NCI-H2029 (cell line): ENCODE measurements at regions not wholly inside any gene's neighbourhood (a gene's known extent, or its start where the extent isn't known, plus 50 kb on each side); places are given as distances from the start of the nearest gene placed in this dataset.

ENCODE experiments used
- DNase-seq: peaks from one replicate; lab custom pipeline; 2025; lab: John Stamatoyannopoulos, UW

DNA sequence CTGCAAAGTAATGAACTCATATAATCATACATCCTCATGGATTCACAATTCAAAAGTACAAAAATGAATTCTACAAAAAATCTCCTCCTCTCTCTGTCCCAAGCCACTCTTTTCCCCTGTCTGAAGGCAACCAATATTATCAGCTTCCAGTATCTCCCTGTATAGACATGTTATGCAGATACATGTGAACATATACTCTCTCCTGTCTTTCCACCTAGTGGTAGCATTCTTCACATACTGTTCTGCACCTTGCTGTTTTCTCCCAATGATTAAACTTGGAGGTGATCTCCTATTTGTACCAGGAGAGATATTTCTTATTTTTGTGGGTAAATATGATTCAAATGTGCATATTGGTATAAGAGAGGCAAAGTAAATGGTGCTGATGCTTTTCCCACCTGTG is 416.4 kb downstream of the EPM2A start:
- no peak for DNase-seq

GRCh38 chr6:145319605-145320004 is 415.7 kb downstream of the EPM2A start:
- DNase-seq: no peak

- no peak for DNase-seq
Observed at GRCh38 chr6:145323646-145324045, 411.7 kb downstream of the EPM2A start.

DNA sequence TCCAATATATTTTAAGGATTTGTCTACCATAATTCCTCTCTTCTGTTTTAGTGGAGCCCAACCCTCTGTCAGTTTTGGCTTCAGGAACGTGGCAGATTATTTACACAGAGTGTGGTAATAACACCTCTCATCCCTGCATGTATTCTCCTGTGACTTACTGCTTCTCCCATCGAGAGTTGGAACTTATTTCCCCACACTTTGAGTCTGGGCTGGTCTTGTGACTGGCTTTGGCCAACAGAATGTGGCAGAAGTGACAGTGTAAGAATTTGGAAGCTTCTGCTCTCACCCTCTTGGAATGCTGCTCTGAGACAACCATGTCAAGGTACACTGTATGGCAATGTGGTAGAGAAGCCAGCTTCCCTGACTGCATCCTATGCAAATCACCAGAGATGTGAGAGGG is 407.7 kb downstream of the EPM2A start:
- DNase-seq: no peak

DNA sequence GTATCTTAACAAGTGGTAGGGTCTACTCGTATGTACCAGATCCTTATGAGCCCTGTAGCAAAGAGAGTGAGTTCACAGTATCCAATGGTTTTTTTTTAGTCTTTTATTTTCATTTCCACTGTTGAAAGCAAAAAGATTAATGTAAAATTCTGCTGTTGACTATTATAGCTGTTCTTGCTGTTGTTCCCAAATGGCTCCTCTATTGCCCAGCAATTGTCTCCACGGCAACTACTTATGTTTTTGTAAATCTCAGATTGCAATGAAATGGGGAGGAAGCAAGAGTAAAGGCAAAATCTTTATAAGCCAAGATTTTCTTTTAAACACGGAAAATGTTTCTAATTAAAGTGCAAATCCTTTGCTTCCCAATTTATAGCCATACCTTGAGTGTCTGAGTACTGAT is 406.1 kb downstream of the EPM2A start:
- DNase-seq: no peak

- no peak for DNase-seq
Observed at GRCh38 chr6:145331066-145331465, 404.3 kb downstream of the EPM2A start.

- no peak for DNase-seq
Observed at GRCh38 chr6:145332011-145332410, 403.3 kb downstream of the EPM2A start.

GRCh38 chr6:145336119-145336518 is 399.2 kb downstream of the EPM2A start:
- no peak for DNase-seq

DNA sequence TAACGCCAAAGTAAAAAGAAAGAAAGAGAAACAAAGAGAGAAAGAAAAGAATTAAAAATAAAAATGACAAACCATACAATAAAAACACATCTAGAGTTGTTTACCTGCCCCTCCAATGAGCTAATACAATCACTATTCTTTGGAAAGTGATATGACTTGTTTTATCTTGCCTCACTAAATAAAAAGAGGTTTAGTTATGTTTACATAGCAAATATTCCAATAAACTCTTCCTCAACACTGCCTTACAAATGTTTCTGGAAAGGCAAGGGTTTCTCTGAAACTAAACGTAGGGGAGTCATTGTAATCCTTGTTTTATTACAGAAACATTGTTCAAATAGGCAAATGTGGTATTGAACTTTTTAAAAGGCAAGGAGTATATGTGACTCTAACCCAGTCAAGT is 396.2 kb downstream of the EPM2A start:
- no peak for DNase-seq

DNA sequence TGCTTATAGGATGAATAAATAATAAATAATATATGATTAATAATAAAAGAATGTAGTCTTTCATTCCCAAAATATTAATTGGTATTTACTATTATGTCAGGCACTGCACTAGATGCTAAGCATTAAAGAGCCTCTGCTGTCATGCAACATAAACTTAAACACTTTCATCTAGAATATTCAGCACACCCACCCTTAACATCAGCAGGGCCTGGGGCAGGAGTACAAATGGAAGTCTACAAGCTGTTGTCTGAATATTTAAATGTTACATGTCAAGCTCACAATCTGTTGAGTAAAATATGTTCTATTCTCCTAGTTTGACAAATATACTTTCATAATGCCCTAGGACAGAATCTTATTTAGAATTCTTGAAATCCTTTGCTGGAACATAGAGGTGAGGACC is 395.1 kb downstream of the EPM2A start:
- DNase-seq: no peak

DNA sequence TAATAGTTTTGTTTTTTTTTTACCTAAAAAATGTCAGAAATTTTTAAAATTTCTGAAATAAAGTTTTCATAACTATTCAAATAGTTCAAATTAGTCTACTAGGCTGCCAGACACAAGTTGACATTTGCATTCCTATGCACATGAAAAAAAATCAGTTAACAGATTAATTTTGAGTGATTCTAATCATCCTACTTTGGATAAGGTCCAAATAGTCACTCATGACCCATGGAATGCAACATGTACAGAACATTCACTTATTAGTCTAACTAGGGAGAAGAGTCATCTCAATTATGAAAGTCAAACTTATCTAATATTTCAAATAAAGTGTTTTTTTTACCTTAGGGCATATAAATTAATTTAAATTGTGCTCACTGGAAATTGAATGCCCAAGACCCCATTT is 390.2 kb downstream of the EPM2A start:
- DNase-seq: no peak

DNA sequence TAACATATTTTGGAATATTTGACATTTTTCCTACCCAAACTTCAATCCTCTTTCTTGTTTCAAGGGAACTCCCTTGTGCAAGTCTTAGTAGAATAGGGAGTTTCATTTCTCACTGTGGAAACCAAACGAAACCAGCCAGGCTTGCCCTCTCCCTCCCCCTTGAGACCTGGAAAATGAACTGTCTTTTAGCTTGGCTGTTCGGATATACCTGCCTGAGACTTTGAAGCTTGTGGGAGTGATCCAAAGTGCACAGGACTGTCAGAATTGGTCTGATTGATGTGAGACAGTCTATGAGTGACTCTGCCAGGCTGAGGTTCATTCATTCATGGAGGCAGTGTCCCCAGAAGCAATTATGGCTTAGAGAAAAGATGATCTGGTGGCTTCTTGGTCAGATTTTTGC is 388.1 kb downstream of the EPM2A start:
- DNase-seq: no peak

GRCh38 chr6:145349950-145350510 is 385.3 kb downstream of the EPM2A start:
- DNase-seq: no peak

GRCh38 chr6:145350928-145351327 is 384.4 kb downstream of the EPM2A start:
- DNase-seq: no peak

- no peak for DNase-seq
Observed at GRCh38 chr6:145352382-145353080, 382.8 kb downstream of the EPM2A start.

DNA sequence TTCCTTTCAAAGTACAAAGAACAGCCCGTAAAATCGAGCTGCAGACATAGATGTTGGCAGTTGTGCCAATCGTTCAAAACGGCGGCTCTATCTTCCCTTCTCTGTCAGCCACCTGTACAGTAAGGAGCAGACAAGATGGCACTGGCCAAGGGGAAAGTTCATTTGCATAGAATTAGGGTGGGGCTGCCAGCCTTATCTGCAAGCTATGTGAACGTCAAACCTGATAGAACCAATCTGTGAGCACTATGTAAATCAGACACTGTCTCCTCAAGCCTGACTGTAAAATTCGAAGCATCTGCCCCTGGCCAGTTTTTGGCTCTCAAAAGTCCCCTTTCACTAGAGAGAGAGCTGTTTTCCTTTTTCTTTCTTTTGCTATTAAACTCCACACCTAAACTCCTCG is 374.5 kb downstream of the EPM2A start:
- DNase-seq: no peak

DNA sequence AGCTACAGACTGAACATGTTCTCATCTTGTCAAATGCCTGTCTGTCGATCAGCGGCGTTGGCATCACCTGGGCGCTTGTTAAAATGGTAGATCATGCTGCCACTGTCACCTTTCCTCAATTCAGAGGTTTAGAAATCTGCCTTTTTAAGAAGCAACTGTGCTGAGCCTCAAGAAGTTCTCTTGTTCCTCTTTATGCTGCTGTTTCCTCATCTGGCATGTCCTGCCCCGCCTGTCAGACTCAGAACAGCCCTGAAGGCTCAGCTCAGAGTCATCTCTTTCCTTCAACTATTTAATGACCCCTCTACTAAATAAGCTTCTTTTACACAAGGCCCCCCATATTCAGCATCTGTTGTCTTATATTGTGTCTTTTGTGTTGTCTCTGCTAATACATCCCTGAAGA is 368.2 kb downstream of the EPM2A start:
- DNase-seq: no peak

- DNase-seq: no peak
Observed at GRCh38 chr6:145368075-145368474, 367.2 kb downstream of the EPM2A start.

GRCh38 chr6:145370559-145370958 is 364.8 kb downstream of the EPM2A start:
- no peak for DNase-seq

DNA sequence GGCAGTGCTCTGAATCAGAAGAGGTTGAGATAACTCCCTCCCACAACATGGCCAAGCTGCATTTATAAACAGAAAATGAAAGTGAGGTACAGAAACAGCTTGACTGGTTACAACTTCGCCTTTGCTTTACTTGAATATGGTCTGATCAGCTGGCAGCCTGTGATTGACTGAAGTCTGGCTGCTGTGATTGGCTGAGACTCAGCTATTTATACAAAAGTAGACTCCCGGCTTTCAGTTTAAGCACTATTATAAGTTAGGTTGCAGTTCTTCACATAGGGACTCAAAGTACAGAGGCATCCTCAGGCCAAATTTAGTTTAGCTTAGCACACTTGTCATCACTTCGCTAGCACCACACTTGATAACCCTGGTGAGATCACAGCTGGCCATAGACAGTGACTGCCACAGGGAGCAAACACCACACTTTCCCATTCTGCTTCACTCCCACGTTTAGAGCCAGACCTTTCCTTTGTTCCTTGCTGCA is 362.6 kb downstream of the EPM2A start:
- no peak for DNase-seq

GRCh38 chr6:145373826-145374225 is 361.5 kb downstream of the EPM2A start:
- DNase-seq: no peak

DNA sequence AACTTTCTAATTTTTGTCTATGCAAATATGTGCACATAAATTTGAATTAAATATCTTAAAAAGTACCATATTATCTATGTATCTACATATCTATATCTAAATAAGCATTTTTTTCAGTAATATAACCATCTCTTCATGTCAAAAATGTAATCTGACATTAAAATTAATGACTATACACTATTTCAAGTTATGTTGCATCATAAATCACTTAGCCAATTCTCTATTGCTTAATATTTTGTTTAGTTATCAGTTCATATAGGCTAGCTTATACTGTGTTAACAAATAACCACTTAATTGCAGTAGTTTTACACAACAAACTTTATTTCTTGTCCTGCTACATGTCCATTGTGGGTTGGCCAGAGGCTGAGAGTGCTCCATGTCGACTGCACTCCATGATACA is 360.8 kb downstream of the EPM2A start:
- DNase-seq: no peak

- no peak for DNase-seq
Observed at GRCh38 chr6:145375502-145375901, 359.8 kb downstream of the EPM2A start.

- no peak for DNase-seq
Observed at GRCh38 chr6:145380186-145380585, 355.1 kb downstream of the EPM2A start.
